HFF-Myc (cell line): ENCODE measurements at regions not wholly inside any gene's neighbourhood (a gene's known extent, or its start where the extent isn't known, plus 50 kb on each side); places are given as distances from the start of the nearest gene placed in this dataset.

Source experiments
- DNase-seq: peaks from one replicate; pipeline ENCODE4 v3.0.0-alpha.2; 2011; ENCODE audit warnings: low read depth; ENCODE audit errors: extremely low read depth
- H3K4me3 ChIP-seq: replicated peaks from 2 replicates; pipeline ENCODE4 v1.5.1; 2011; ENCODE audit warnings: low read depth, mild to moderate bottlenecking, control low read depth, low read length
- CTCF ChIP-seq: IDR thresholded peaks from 2 replicates; pipeline ENCODE4 v1.5.1; 2012; ENCODE audit warnings: mild to moderate bottlenecking, low read depth, low read length, control low read depth; ENCODE audit errors: missing control alignments

- DNase-seq, result no peak
- no peak for TF ChIP-seq CTCF
- no peak overlapping the region for H3K4me3 ChIP-seq
Observed at GRCh38 chr6:3938715-3939367, 89.7 kb downstream of the FAM50B start.

GRCh38 chr6:3939368-3939958 is 90.3 kb downstream of the FAM50B start:
- no peak for DNase-seq
- TF ChIP-seq CTCF, result no peak
- H3K4me3 ChIP-seq, result no peak overlapping the region

GRCh38 chr6:3939964-3940363 is 90.8 kb downstream of the FAM50B start:
- no peak for DNase-seq
- no peak for TF ChIP-seq CTCF
- no peak overlapping the region for H3K4me3 ChIP-seq

GRCh38 chr6:3940703-3941102 is 91.5 kb downstream of the FAM50B start:
- TF ChIP-seq CTCF, result no peak
- DNase-seq, result no peak
- no peak overlapping the region for H3K4me3 ChIP-seq

GRCh38 chr6:3943331-3943765 is 94.2 kb downstream of the FAM50B start:
- no peak for TF ChIP-seq CTCF
- no peak for DNase-seq
- no peak overlapping the region for H3K4me3 ChIP-seq

GRCh38 chr6:3944246-3944645 is 95.1 kb downstream of the FAM50B start:
- H3K4me3 ChIP-seq, result no peak overlapping the region
- no peak for TF ChIP-seq CTCF
- no peak for DNase-seq
